Adrenal gland (tissue), 9 donors: ENCODE measurements at regions not wholly inside any gene's neighbourhood (a gene's known extent, or its start where the extent isn't known, plus 50 kb on each side); places are given as distances from the start of the nearest gene placed in this dataset.

Experiments
- DNase-seq, 7 donors: peaks; one replicate each; pipeline ENCODE4 v3.0.0-alpha.2; 2019 to 2020
- H3K27ac ChIP-seq, 5 donors: fragments of 200-600 bp; sonication (generic) in 4 of 5; 1 replicate in 3 of 5; 2 replicates in 2 of 5; pipeline versions ENCODE4 v1.5.1 to v1.8.0; 2016 to 2020; ENCODE audit warnings: mild to moderate bottlenecking in 1 of 5
- H3K27me3 ChIP-seq: fragments of 200-600 bp; 2 replicates; pipeline ENCODE4 v1.8.0; 2021
- H3K36me3 ChIP-seq, 2 donors: fragments of 200-600 bp; replicated peaks in 1 of 2; 1 replicate in 1 of 2; 2 replicates in 1 of 2; pipeline versions ENCODE4 v1.5.1 to v1.8.0; 2018 to 2022
- H3K4me1 ChIP-seq, 2 donors: fragments of 200-600 bp; replicated peaks in 1 of 2; 1 replicate in 1 of 2; 2 replicates in 1 of 2; pipeline versions ENCODE4 v1.5.1 to v1.8.0; 2018 to 2021
- H3K4me3 ChIP-seq, 4 donors: fragments of 200-600 bp; sonication (generic) in 3 of 4; one replicate each; pipeline ENCODE4 v1.5.1; 2016 to 2018
- H3K9me3 ChIP-seq, 3 donors: fragments of 200-600 bp; sonication (generic) in 1 of 3; replicated peaks in 1 of 3; 1 replicate in 2 of 3; 2 replicates in 1 of 3; pipeline versions ENCODE4 v1.5.1 to v1.8.0; 2016 to 2021
- CTCF ChIP-seq, 6 experiments: fragments of 450-650 bp in 4 of 6; fragments of 200-600 bp in 2 of 6; sonication (generic) in 1 of 6; IDR thresholded peaks; 1 replicate in 5 of 6; 2 replicates in 1 of 6; pipeline versions ENCODE4 v1.5.1 to v1.8.0; 2016 to 2021; ENCODE audit warnings: antibody characterized with exemption in 6 of 6, mild to moderate bottlenecking in 2 of 6, moderate library complexity in 1 of 6
- POLR2A ChIP-seq, 2 donors: fragments of 450-650 bp; IDR thresholded peaks; one replicate each; pipeline ENCODE4 v1.6.1; 2017; ENCODE audit warnings: antibody characterized with exemption in 2 of 2, mild to moderate bottlenecking in 2 of 2, moderate library complexity in 1 of 2
- WGBS, 4 donors: extraction: QIAGEN DNeasy Blood & Tissue Kit in 2 of 4; methylation state at CpG; one replicate each; pipeline versions ENCODE4 v1.1.5 to v1.1.7; 2013 to 2017; 5-methylcytosine and 5-hydroxymethylcytosine counted together
- intact Hi-C, 2 donors: fragments of 100-400 bp; cut with DNase I; formaldehyde crosslinking; loops; one replicate each; pipeline versions ENCODE4 v1.14.1 to v1.15.0; 2022 to 2023
- donor health status: healthy with polysubstance abuse.
- donor health status: Bipolar disorder and iron deficiency.
- donor health status: DM: yes; HTN: yes; CAD: no.
- donor health status: DM: no; HTN: no; CAD: no.
- donor health status: DM: no; HTN: no; CAD: no.

GRCh38 chr14:94685166-94685581, 73.0 kb downstream of the SERPINA3 start:
- no peak for DNase-seq
- H3K4me3 ChIP-seq: no peak overlapping the region
- intact Hi-C loops: loop anchor here in 1 of 2 donors (5.0 to 10.0 kb wide), 4 partner anchors 140 to 510 kb away; no protein-coding TSS in a partner anchor
- H3K36me3 ChIP-seq: no peaks in the 10 kb centered on the region
- peaks cover 0 to 7% of the 10 kb centered on the region in 2 donors for H3K4me1 ChIP-seq
- no peak for TF ChIP-seq POLR2A (IDR thresholded peaks at IDR 0.05)
- no peaks in the 10 kb centered on the region for H3K27me3 ChIP-seq
- WGBS, 4 donors: 80 to 100% (median 92%) methylated on average over 4 to 7 of the region's 7 CpGs
- no peak overlapping the region for H3K27ac ChIP-seq
- H3K9me3 ChIP-seq: no peaks in the 10 kb centered on the region

GRCh38 chr14:94682736-94683135, 70.5 kb downstream of the SERPINA3 start:
- no peaks in the 10 kb centered on the region for H3K9me3 ChIP-seq
- TF ChIP-seq POLR2A (IDR thresholded peaks at IDR 0.05) (no peak), CTCF (IDR thresholded peaks at IDR 0.05) (no peak)
- no peaks in the 10 kb centered on the region for H3K36me3 ChIP-seq
- no peak overlapping the region for H3K4me3 ChIP-seq
- H3K27me3 ChIP-seq: no peaks in the 10 kb centered on the region
- no peak overlapping the region for H3K27ac ChIP-seq
- intact Hi-C loops: loop anchor here in 1 of 2 donors (10.0 kb wide), 3 partner anchors 138 to 512 kb away; no protein-coding TSS in a partner anchor
- no peak for DNase-seq
- H3K4me1 ChIP-seq: no peaks in the 10 kb centered on the region
- 84 to 91% (median 88%) methylated on average over 5 of the region's 5 CpGs for WGBS, 4 donors

GRCh38 chr14:94682061-94682516, 69.9 kb downstream of the SERPINA3 start:
- WGBS, 4 donors: 71 to 84% (median 80%) methylated on average over 12 to 14 of the region's 14 CpGs
- no peaks in the 10 kb centered on the region for H3K9me3 ChIP-seq
- DNase-seq: no peak
- TF ChIP-seq POLR2A (IDR thresholded peaks at IDR 0.05) (no peak), CTCF (IDR thresholded peaks at IDR 0.05) (no peak)
- intact Hi-C loops: loop anchor here in 1 of 2 donors (10.0 kb wide), 3 partner anchors 137 to 513 kb away; no protein-coding TSS in a partner anchor
- H3K27me3 ChIP-seq: no peaks in the 10 kb centered on the region
- no peaks in the 10 kb centered on the region for H3K4me1 ChIP-seq
- no peak overlapping the region for H3K27ac ChIP-seq
- no peaks in the 10 kb centered on the region for H3K36me3 ChIP-seq
- no peak overlapping the region for H3K4me3 ChIP-seq

GRCh38 chr14:94681300-94682060, 69.3 kb downstream of the SERPINA3 start:
- WGBS, 4 donors: 64 to 72% (median 71%) methylated on average over 9 to 15 of the region's 15 CpGs
- no peaks in the 10 kb centered on the region for H3K4me1 ChIP-seq
- peak; percentile 31 to 74 (median 66) for DNase-seq
- H3K27me3 ChIP-seq: no peaks in the 10 kb centered on the region
- H3K9me3 ChIP-seq: no peaks in the 10 kb centered on the region
- H3K36me3 ChIP-seq: no peaks in the 10 kb centered on the region
- TF ChIP-seq CTCF (IDR thresholded peaks at IDR 0.05) (peak; percentile 41 to 82 (median 66)), POLR2A (IDR thresholded peaks at IDR 0.05) (no peak)
- no peak overlapping the region for H3K4me3 ChIP-seq
- intact Hi-C loops: loop anchor here in 1 of 2 donors (10.0 kb wide), 3 partner anchors 137 to 513 kb away; no protein-coding TSS in a partner anchor
- H3K27ac ChIP-seq: no peak overlapping the region
